Forelimb muscle (tissue), 1 donor: ENCODE measurements at regions not wholly inside any gene's neighbourhood (a gene's known extent, or its start where the extent isn't known, plus 50 kb on each side); places are given as distances from the start of the nearest gene placed in this dataset.
"Not testable (repeated sequence)": the region's sequence is repeated elsewhere in the genome, so short reads cannot be mapped to it uniquely, and the experiment has no call there.

Experiments
- DNase-seq: peaks from one replicate; pipeline ENCODE4 v3.0.0-alpha.2; 2013; ENCODE audit warnings: low read depth

GRCh38 chr5:60077292-60077691 lies 183.8 kb upstream of the PDE4D start:
- DNase-seq: no peak

GRCh38 chr5:60076746-60077145 lies 183.2 kb upstream of the PDE4D start:
- no peak for DNase-seq

DNA sequence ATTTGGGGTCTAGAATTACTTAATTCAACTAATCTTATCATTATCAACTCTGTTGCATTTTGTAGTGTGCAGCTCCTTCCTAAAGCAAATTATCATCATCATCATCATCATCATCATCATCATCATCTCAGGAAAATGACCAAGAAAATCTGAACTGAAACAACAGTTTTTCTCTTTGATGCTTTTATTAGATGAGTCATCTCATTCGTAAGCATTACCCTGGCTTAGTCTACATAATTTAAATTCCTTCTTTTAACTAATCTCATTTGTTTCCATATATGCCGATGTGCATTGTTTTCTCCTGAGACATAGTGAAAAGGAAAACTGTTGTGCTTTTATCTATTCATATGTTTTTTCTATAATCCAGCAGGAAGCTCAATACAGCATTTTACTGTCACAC lies 173.0 kb upstream of the PDE4D start:
- DNase-seq: no peak

GRCh38 chr5:60060389-60060788 lies 166.9 kb upstream of the PDE4D start:
- DNase-seq: no peak

GRCh38 chr5:60056191-60056590 lies 162.7 kb upstream of the PDE4D start:
- no peak for DNase-seq

GRCh38 chr5:60055168-60055567 lies 161.6 kb upstream of the PDE4D start:
- no peak for DNase-seq

DNA sequence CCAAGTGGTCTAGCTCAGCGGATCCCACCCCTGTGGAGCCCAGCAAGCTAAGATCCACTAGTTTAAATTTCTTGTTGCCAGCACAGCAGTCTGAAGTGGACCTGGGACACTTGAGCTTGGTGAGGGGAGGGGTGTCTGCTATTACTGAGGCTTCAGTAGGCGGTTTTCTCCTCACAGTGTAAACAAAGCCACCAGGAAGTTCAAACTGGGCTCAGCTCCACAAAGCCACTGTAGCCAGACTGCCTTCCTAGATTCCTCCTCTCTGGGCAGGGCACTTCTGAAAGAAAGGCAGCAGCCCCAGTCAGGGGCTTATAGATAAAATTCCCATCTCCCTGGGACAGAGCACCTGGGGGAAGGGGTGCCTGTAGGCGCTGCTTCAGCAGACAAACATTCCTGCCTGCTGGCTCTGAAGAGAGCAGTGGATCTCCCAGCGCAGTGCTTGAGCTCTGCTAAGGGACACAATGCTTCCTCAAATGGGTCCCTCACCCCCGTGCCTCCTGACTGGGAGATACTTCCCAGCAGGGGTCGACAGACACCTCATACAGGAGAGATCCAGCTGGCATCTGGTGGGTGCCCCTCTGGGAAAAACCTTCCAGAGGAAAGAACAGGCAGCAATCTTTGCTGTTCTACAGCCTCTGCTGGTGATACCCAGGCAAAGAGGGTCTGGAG lies 148.6 kb upstream of the PDE4D start:
- DNase-seq: not testable (repeated sequence)

DNA sequence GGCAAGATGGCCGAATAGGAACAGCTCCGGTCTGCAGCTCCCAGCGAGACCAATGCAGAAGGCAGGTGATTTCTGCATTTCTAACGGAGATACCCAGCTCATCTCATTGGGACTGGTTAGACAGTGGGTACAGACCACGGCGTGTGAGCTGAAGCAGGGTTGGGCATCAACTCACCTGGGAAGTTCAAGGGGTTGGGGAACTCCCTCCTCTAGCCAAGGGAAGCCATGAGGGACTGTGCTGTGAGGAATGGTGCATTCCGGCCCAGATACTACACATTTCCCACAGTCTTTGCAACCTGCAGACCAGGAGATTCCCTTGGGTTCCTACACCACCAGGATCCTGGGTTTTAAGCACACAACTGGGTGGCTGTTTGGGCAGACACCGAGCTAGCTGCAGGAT lies 148.0 kb upstream of the PDE4D start:
- DNase-seq: not testable (repeated sequence)

- DNase-seq: no peak
Observed at GRCh38 chr5:60036192-60036938, 142.8 kb upstream of the PDE4D start.

DNA sequence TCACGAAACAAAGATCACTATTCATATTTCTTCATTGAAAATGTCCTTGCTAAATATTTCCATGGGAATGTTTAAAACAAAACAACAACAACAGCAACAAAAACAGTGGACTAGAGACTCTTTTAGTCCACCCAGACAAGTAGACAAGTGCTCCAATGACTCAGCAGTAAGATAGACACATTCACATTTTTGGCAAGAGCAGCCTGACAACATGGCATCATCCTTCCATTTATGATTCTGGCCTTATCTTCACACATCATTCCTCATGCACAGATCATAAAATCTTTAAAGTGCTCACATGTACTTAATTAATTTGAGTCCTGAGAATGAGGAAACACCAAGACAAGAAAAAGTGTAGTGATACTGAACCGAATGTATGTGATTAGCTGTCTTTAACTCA lies 132.6 kb upstream of the PDE4D start:
- no peak for DNase-seq

GRCh38 chr5:60024104-60024503 lies 130.6 kb upstream of the PDE4D start:
- no peak for DNase-seq

- DNase-seq: no peak
Observed at GRCh38 chr5:60023255-60023654, 129.7 kb upstream of the PDE4D start.

DNA sequence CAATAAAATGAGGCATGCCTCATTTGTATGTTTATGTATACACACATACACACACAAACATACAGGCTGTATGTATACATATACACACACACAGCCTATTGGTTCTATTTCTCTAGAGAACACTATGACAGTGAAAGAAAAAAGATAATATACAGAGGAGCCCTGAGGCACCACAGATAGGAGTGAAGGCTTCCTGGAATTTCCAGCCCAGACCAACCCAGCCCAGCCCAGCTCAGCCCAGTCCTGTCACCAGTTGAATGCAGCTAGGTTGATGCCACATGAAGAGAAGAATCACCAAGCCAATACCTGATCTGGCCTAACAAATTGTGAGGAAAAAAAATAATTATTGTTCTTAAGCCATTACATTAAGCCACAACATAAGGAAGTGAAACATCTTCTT lies 126.9 kb upstream of the PDE4D start:
- no peak for DNase-seq

DNA sequence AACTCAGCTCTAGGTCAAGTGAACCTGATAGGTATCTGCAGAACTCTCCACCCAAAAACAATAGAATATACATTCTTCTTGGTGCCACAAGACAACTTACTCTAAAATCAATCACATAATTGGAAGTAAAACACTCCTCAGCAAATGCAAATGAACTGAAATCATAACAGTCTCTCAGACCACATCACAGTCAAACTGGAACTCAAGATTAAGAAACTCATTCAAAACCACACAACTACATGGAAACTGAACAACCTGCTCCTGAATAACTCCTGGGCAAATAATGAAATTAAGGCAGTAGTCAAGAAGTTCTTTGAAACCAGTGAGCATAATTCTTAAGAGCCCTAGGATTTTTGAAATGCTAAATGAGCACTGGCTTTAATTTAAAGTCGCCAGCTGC lies 125.4 kb upstream of the PDE4D start:
- DNase-seq: not testable (repeated sequence)

GRCh38 chr5:60018091-60018490 lies 124.6 kb upstream of the PDE4D start:
- no peak for DNase-seq

GRCh38 chr5:60014331-60014730 lies 120.8 kb upstream of the PDE4D start:
- no peak for DNase-seq

DNA sequence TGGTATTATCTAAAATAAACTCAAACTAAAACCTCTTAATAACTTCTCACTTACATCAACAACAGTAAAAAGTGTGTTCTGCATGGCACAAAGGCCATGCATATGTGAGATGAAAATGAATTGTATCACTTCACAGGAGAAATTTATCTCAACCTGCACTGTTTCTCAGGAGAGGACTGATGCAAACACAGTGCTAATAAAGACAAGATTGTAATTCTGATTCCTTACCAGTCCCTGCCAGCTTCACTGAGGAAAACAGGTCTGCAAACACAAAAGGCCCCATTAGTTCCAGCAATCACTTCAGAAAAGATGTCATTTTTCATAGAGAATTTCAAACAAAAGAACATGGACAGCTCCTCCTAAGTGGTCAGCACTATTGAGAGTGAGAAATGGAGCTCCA lies 117.3 kb upstream of the PDE4D start:
- DNase-seq: no peak

- no peak for DNase-seq
Observed at GRCh38 chr5:60010328-60010727, 116.8 kb upstream of the PDE4D start.

DNA sequence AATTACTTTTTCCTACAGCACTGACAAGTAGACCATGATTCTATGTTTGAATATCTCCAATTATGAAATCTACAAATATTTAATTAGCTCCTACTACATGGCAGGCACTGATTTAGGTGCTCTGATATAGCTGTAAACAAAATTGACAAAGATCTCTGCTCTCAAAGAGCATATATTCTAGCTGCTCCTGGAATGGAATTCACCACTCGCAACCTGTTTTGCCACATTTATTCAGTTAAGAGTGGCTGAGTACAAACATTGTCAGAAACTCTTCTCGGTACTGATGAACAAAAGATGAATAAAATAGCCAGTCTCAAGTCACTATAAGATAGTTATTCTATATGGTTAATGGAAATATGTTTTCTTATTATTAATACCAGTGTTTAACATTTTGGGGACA lies 114.2 kb upstream of the PDE4D start:
- no peak for DNase-seq

GRCh38 chr5:59999056-59999455 lies 105.5 kb upstream of the PDE4D start:
- DNase-seq: no peak

DNA sequence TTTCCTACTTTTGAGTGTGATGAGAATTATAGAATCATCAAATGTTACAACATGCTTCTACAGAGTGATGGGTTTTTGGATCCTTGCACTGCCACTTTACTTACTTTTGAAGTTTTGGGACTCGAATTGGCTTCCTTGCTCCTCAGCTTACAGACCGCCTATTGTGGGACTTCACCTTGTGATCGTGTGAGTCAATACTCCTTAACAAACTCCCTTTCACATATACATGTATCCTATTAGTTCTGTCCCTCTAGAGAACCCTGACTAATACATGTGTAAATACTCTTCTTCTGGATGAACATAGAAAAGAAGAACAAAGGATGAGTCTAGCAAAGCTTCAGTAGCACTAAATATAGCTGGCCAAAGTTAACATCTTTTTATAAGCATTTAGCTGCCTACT lies 98.7 kb upstream of the PDE4D start:
- no peak for DNase-seq

GRCh38 chr5:59988396-59988795 lies 94.9 kb upstream of the PDE4D start:
- DNase-seq: no peak

GRCh38 chr5:59976342-59976741 lies 82.8 kb upstream of the PDE4D start:
- DNase-seq: no peak

- no peak for DNase-seq
Observed at GRCh38 chr5:59972043-59972442, 78.5 kb upstream of the PDE4D start.
